Ishikawa (cell line): ENCODE measurements at regions not wholly inside any gene's neighbourhood (a gene's known extent, or its start where the extent isn't known, plus 50 kb on each side); places are given as distances from the start of the nearest gene placed in this dataset.

ENCODE experiments used
- CEBPB ChIP-seq: IDR thresholded peaks from 2 replicates; pipeline ENCODE4 v1.6.1; 2012
- CREB1 ChIP-seq: IDR thresholded peaks from 2 replicates; pipeline ENCODE4 v1.6.1; 2012; ENCODE audit warnings: low read depth
- EGR1 ChIP-seq: IDR thresholded peaks from 2 replicates; pipeline ENCODE4 v1.6.1; 2012
- EP300 ChIP-seq: IDR thresholded peaks from 2 replicates; pipeline ENCODE4 v1.6.1; 2012; ENCODE audit warnings: borderline replicate concordance
- FOXM1 ChIP-seq: IDR thresholded peaks from 2 replicates; pipeline ENCODE4 v1.6.1; 2012; ENCODE audit warnings: low read depth, borderline replicate concordance
- MAX ChIP-seq: IDR thresholded peaks from 2 replicates; pipeline ENCODE4 v1.6.1; 2012
- NFIC ChIP-seq: IDR thresholded peaks from 2 replicates; pipeline ENCODE4 v1.6.1; 2012
- RAD21 ChIP-seq: IDR thresholded peaks from 2 replicates; pipeline ENCODE4 v1.6.1; 2012; ENCODE audit warnings: low read depth
- TAF1 ChIP-seq: IDR thresholded peaks from 2 replicates; pipeline ENCODE4 v1.6.1; 2012; ENCODE audit warnings: low read depth, mild to moderate bottlenecking
- TCF12 ChIP-seq: IDR thresholded peaks from 2 replicates; pipeline ENCODE4 v1.6.1; 2012; ENCODE audit warnings: low read depth
- TEAD4 ChIP-seq: IDR thresholded peaks from 2 replicates; pipeline ENCODE4 v1.6.1; 2012
- USF1 ChIP-seq: IDR thresholded peaks from 2 replicates; pipeline ENCODE4 v1.6.1; 2012
- YY1 ChIP-seq: IDR thresholded peaks from 2 replicates; pipeline ENCODE4 v1.6.1; 2012; ENCODE audit warnings: low read depth
- ZBTB7A ChIP-seq: IDR thresholded peaks from 2 replicates; pipeline ENCODE4 v1.6.1; 2012; ENCODE audit warnings: low read depth
- TF ChIP-seq, protein P1 (sequence below): IDR thresholded peaks from 2 replicates; pipeline ENCODE4 v1.6.1; 2012; ENCODE audit warnings: low read depth, mild to moderate bottlenecking

- TF ChIP-seq CREB1 (no peak), EGR1 (no peak), NFIC (no peak), MAX (no peak), ZBTB7A (no peak)
- TF ChIP-seq, protein P1, sequence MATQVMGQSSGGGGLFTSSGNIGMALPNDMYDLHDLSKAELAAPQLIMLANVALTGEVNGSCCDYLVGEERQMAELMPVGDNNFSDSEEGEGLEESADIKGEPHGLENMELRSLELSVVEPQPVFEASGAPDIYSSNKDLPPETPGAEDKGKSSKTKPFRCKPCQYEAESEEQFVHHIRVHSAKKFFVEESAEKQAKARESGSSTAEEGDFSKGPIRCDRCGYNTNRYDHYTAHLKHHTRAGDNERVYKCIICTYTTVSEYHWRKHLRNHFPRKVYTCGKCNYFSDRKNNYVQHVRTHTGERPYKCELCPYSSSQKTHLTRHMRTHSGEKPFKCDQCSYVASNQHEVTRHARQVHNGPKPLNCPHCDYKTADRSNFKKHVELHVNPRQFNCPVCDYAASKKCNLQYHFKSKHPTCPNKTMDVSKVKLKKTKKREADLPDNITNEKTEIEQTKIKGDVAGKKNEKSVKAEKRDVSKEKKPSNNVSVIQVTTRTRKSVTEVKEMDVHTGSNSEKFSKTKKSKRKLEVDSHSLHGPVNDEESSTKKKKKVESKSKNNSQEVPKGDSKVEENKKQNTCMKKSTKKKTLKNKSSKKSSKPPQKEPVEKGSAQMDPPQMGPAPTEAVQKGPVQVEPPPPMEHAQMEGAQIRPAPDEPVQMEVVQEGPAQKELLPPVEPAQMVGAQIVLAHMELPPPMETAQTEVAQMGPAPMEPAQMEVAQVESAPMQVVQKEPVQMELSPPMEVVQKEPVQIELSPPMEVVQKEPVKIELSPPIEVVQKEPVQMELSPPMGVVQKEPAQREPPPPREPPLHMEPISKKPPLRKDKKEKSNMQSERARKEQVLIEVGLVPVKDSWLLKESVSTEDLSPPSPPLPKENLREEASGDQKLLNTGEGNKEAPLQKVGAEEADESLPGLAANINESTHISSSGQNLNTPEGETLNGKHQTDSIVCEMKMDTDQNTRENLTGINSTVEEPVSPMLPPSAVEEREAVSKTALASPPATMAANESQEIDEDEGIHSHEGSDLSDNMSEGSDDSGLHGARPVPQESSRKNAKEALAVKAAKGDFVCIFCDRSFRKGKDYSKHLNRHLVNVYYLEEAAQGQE, result no peak
Measured at GRCh38 chr12:25424211-25424731, 128.8 kb downstream of the LMNTD1 start.

- TF ChIP-seq NFIC, result no peak
- TF ChIP-seq TEAD4, result no peak
- TF ChIP-seq YY1, result no peak
- TF ChIP-seq, protein P1, result no peak
- TF ChIP-seq EGR1, result no peak
- no peak for TF ChIP-seq EP300
Measured at GRCh38 chr12:25423355-25424050, 129.6 kb downstream of the LMNTD1 start.

DNA sequence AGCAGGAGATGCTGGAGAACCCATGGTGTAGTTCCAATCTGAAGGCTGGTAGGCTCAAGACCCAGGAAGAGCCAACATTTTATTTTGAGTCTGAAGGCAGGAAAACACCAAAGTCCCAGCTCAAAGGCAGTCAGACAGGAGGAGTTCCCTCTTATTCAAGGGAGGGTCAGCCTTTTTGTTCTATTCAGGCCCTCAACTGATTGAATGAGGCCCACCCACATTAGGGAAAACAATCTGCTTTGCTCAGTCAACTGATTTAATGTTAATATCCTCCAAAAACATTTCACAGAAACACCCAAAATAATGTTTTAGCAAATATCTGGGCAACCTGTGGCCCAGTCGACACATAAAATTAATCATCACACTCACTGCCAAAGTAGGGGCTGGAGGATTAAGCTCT, 130.8 kb downstream of the LMNTD1 start:
- no peak for TF ChIP-seq TAF1
- no peak for TF ChIP-seq CREB1
- TF ChIP-seq EGR1, result no peak
- no peak for TF ChIP-seq FOXM1
- TF ChIP-seq, protein P1, result no peak
- TF ChIP-seq TCF12, result no peak
- no peak for TF ChIP-seq MAX
- TF ChIP-seq USF1, result no peak
- TF ChIP-seq NFIC, result no peak
- no peak for TF ChIP-seq TEAD4
- no peak for TF ChIP-seq YY1
- TF ChIP-seq ZBTB7A, result no peak
- no peak for TF ChIP-seq EP300
- TF ChIP-seq CEBPB, result no peak
- TF ChIP-seq RAD21, result no peak

GRCh38 chr12:25421651-25422167, 131.4 kb downstream of the LMNTD1 start:
- TF ChIP-seq TEAD4 (no peak), CREB1 (no peak), TAF1 (no peak), CEBPB (no peak), ZBTB7A (no peak), EGR1 (no peak)
- TF ChIP-seq, protein P1, result no peak
